ENCODE measurements at regions not wholly inside any gene's neighbourhood (a gene's known extent, or its start where the extent isn't known, plus 50 kb on each side); places are given as distances from the start of the nearest gene placed in this dataset.

GRCh38 chr13:103394618-103395017 is 328.4 kb upstream of the SLC10A2 start:
- no peak for DNase-seq
- Histone ChIP-seq H3K27ac (replicated peaks) (no peak overlapping the region), H3K9me3 (replicated peaks) (no peaks in the 10 kb centered on the region), H3K4me1 (no peaks in the 10 kb centered on the region), H3K36me3 (no peaks in the 10 kb centered on the region), H3K4me3 (no peak overlapping the region), H3K27me3 (ENCODE audit: low read depth) (no peaks in the 10 kb centered on the region)
- TF ChIP-seq, protein P1, sequence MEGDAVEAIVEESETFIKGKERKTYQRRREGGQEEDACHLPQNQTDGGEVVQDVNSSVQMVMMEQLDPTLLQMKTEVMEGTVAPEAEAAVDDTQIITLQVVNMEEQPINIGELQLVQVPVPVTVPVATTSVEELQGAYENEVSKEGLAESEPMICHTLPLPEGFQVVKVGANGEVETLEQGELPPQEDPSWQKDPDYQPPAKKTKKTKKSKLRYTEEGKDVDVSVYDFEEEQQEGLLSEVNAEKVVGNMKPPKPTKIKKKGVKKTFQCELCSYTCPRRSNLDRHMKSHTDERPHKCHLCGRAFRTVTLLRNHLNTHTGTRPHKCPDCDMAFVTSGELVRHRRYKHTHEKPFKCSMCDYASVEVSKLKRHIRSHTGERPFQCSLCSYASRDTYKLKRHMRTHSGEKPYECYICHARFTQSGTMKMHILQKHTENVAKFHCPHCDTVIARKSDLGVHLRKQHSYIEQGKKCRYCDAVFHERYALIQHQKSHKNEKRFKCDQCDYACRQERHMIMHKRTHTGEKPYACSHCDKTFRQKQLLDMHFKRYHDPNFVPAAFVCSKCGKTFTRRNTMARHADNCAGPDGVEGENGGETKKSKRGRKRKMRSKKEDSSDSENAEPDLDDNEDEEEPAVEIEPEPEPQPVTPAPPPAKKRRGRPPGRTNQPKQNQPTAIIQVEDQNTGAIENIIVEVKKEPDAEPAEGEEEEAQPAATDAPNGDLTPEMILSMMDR (IDR thresholded peaks at IDR 0.05; ENCODE audit: borderline replicate concordance) = no peak
- intact Hi-C loops (cut with micrococcal nuclease) = no loop called here

DNA sequence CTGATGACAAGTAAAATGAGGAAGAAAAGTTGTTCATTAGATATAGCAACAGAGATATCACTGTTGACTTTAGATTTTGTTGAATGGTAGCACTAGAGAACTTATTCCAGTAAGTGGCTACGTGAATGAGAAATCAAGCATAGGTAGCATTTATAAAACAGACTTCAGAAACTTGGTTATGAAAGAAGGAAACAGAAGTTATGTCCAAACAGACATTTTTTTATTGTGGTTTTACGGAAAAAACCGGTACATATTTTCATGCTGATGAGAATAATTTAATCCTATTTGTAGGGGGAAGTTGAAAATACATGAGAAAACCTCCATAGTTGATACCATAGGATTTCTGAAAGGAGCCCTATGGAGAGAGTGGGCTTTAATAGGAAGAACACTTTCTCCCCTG is 325.7 kb upstream of the SLC10A2 start:
- TF ChIP-seq, protein P1 (IDR thresholded peaks at IDR 0.05; ENCODE audit: borderline replicate concordance) = no peak
- H3K36me3 ChIP-seq = no peaks in the 10 kb centered on the region
- no peak for DNase-seq
- H3K4me3 ChIP-seq = no peak overlapping the region
- no peak overlapping the region for H3K27ac ChIP-seq (replicated peaks)
- no peaks in the 10 kb centered on the region for H3K27me3 ChIP-seq (ENCODE audit: low read depth)
- intact Hi-C loops (cut with micrococcal nuclease) = no loop called here
- H3K4me1 ChIP-seq = no peaks in the 10 kb centered on the region
- no peaks in the 10 kb centered on the region for H3K9me3 ChIP-seq (replicated peaks)

GRCh38 chr13:103388839-103389238 is 322.6 kb upstream of the SLC10A2 start:
- Histone ChIP-seq H3K4me1 (no peaks in the 10 kb centered on the region), H3K27me3 (ENCODE audit: low read depth) (no peaks in the 10 kb centered on the region), H3K36me3 (no peaks in the 10 kb centered on the region), H3K9me3 (replicated peaks) (no peaks in the 10 kb centered on the region), H3K4me3 (no peak overlapping the region), H3K27ac (replicated peaks) (no peak overlapping the region)
- intact Hi-C loops (cut with micrococcal nuclease) = no loop called here
- TF ChIP-seq, protein P1 (IDR thresholded peaks at IDR 0.05; ENCODE audit: borderline replicate concordance) = no peak
- DNase-seq = no peak

DNA sequence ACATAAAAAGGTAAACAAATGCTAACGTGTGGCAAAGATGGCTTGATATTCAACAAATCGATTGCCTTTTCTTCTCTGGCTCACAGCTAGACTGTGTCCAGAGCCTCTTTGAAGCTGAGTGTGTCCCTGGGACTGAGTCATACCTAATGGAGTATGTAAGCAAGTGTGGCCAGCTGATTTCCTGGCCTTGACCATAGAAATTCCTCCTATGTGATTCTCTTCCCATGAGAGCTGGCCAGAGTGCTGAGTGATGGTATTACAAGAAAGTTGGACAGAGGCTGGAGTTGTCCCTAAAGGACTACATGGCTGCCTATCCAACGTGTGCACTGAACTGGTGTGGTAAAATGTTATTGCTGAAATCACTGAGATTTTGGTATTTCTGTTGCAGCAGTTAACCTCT is 320.1 kb upstream of the SLC10A2 start:
- DNase-seq = no peak
- Histone ChIP-seq H3K4me3 (no peak overlapping the region), H3K9me3 (replicated peaks) (peaks cover 11% of the 10 kb centered on the region), H3K4me1 (no peaks in the 10 kb centered on the region), H3K27me3 (ENCODE audit: low read depth) (no peaks in the 10 kb centered on the region), H3K36me3 (no peaks in the 10 kb centered on the region), H3K27ac (replicated peaks) (no peak overlapping the region)
- intact Hi-C loops (cut with micrococcal nuclease) = no loop called here
- TF ChIP-seq, protein P1 (IDR thresholded peaks at IDR 0.05; ENCODE audit: borderline replicate concordance) = no peak

DNA sequence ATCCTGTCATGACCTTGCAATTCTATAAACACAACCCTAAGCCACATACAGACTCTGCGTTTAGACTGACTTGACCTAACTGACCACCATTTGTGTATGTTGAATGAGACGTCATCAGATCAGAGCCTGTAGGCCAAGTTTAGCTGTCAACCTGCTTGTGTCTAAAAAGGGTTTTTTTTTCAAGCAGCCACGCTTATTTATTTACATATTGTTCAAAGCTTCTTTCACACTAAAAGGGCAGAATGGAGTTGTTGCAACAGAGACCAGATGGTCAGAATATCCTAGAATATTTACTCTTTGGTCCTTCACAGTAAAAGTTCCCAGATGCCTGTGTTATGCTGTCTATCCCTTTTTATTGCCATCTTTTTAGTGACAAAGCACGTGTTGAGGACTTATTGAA is 307.7 kb upstream of the SLC10A2 start:
- TF ChIP-seq, protein P1 (IDR thresholded peaks at IDR 0.05; ENCODE audit: borderline replicate concordance) = no peak

GRCh38 chr13:103371271-103371670 is 305.1 kb upstream of the SLC10A2 start:
- intact Hi-C loops (cut with micrococcal nuclease) = no loop called here
- H3K36me3 ChIP-seq = no peaks in the 10 kb centered on the region
- no peak overlapping the region for H3K27ac ChIP-seq (replicated peaks)
- H3K4me3 ChIP-seq = no peak overlapping the region
- no peaks in the 10 kb centered on the region for H3K4me1 ChIP-seq
- no peak for DNase-seq
- H3K9me3 ChIP-seq (replicated peaks) = no peaks in the 10 kb centered on the region
- TF ChIP-seq, protein P1 (IDR thresholded peaks at IDR 0.05; ENCODE audit: borderline replicate concordance) = no peak
- no peaks in the 10 kb centered on the region for H3K27me3 ChIP-seq (ENCODE audit: low read depth)

More for the DNA sequence above, 307.7 kb upstream of the SLC10A2 start:
- Histone ChIP-seq H3K36me3 (no peaks in the 10 kb centered on the region), H3K4me1 (no peaks in the 10 kb centered on the region), H3K27ac (replicated peaks) (no peak overlapping the region), H3K4me3 (no peak overlapping the region), H3K27me3 (ENCODE audit: low read depth) (no peaks in the 10 kb centered on the region), H3K9me3 (replicated peaks) (no peaks in the 10 kb centered on the region)
- intact Hi-C loops (cut with micrococcal nuclease) = no loop called here
- DNase-seq = no peak
